Keratinocyte (primary cell): ENCODE measurements at regions not wholly inside any gene's neighbourhood (a gene's known extent, or its start where the extent isn't known, plus 50 kb on each side); places are given as distances from the start of the nearest gene placed in this dataset.

Experiments
- DNase-seq: peaks from one replicate; pipeline ENCODE4 v3.0.0-alpha.2; 2011; ENCODE audit warnings: low read depth, missing footprints, low spot score
- FAIRE-seq: peaks from 2 replicates; lab custom pipeline; 2011; peaks lifted over from hg19 to GRCh38; lab: Jason Lieb, UNC
- H2AFZ ChIP-seq: 2 replicates; pipeline ENCODE4 v1.6.0; 2012; ENCODE audit warnings: low read length, control low read depth, inconsistent platforms; ENCODE audit not compliant: control insufficient read depth
- H3K27ac ChIP-seq: 2 replicates; pipeline ENCODE4 v1.5.1; 2011; ENCODE audit warnings: low read length; ENCODE audit not compliant: control insufficient read depth, insufficient read depth
- H3K27me3 ChIP-seq: 3 replicates; pipeline ENCODE4 v1.6.0; 2011; ENCODE audit warnings: low read length; ENCODE audit not compliant: control insufficient read depth, insufficient read depth; ENCODE audit errors: extremely low read depth
- H3K36me3 ChIP-seq, 2 experiments: 2 replicates in 1 of 2; 3 replicates in 1 of 2; pipeline ENCODE4 v1.5.1; 2011; ENCODE audit warnings: low read length in 2 of 2, mild to moderate bottlenecking in 1 of 2; ENCODE audit not compliant: control insufficient read depth in 2 of 2, insufficient read depth in 2 of 2; ENCODE audit errors: extremely low read depth in 1 of 2
- H3K4me1 ChIP-seq: 3 replicates; pipeline ENCODE4 v1.5.1; 2011; ENCODE audit warnings: low read length; ENCODE audit not compliant: control insufficient read depth, insufficient read depth; ENCODE audit errors: extremely low read depth
- H3K4me2 ChIP-seq: 3 replicates; pipeline ENCODE4 v1.6.0; 2011; ENCODE audit warnings: low read depth, low read length; ENCODE audit not compliant: control insufficient read depth, insufficient read depth; ENCODE audit errors: extremely low read depth
- H3K4me3 ChIP-seq, 3 experiments: fragments of 200-600 bp in 1 of 3; sonication (generic) in 1 of 3; 2 replicates in 2 of 3; 3 replicates in 1 of 3; pipeline ENCODE4 v1.5.1; 2011 to 2016; ENCODE audit warnings: low read length in 3 of 3, mild to moderate bottlenecking in 3 of 3, control low read depth in 2 of 3, inconsistent platforms in 1 of 3, low read depth in 1 of 3, mixed read lengths in 1 of 3, mixed run types in 1 of 3, moderate library complexity in 1 of 3; ENCODE audit not compliant: control insufficient read depth in 2 of 3, insufficient read depth in 2 of 3; ENCODE audit errors: extremely low read depth in 1 of 3
- H3K79me2 ChIP-seq: 2 replicates; pipeline ENCODE4 v1.6.0; 2012; ENCODE audit warnings: low read length; ENCODE audit not compliant: control insufficient read depth, insufficient read depth
- H3K9ac ChIP-seq: 3 replicates; pipeline ENCODE4 v1.6.0; 2011; ENCODE audit warnings: low read length; ENCODE audit not compliant: control insufficient read depth, insufficient read depth; ENCODE audit errors: extremely low read depth
- H3K9me1 ChIP-seq: 3 replicates; pipeline ENCODE4 v1.6.0; 2011; ENCODE audit warnings: low read length; ENCODE audit not compliant: control insufficient read depth, insufficient read depth; ENCODE audit errors: extremely low read depth
- H3K9me3 ChIP-seq: 2 replicates; pipeline ENCODE4 v1.5.1; 2012; ENCODE audit warnings: low read depth, low read length; ENCODE audit not compliant: control insufficient read depth
- H4K20me1 ChIP-seq: 3 replicates; pipeline ENCODE4 v1.6.0; 2011; ENCODE audit warnings: low read length; ENCODE audit not compliant: control insufficient read depth, insufficient read depth; ENCODE audit errors: extremely low read depth
- CTCF ChIP-seq, 3 experiments: IDR thresholded peaks in 1 of 3; conservative IDR thresholded peaks in 1 of 3; optimal IDR thresholded peaks in 1 of 3; 2 replicates in 2 of 3; 3 replicates in 1 of 3; pipeline versions ENCODE3 to v1.5.1; 2011; ENCODE audit warnings: low read length in 3 of 3, mild to moderate bottlenecking in 3 of 3, moderate library complexity in 2 of 3, control low read depth in 1 of 3, inconsistent platforms in 1 of 3; ENCODE audit not compliant: insufficient read depth in 2 of 3; ENCODE audit errors: extremely low read depth in 1 of 3
- EZH2 ChIP-seq: IDR thresholded peaks from one replicate; pipeline ENCODE4 v1.6.1; 2012; ENCODE audit warnings: inconsistent platforms, mild to moderate bottlenecking, low read length, moderate library complexity
- dilution Hi-C: fragments of 300-500 bp; cut with MboI; formaldehyde crosslinking; loops from one replicate; pipeline ENCODE4 v1.7.0; 2020; ENCODE audit warnings: low sequenced_read_pairs; ENCODE audit not compliant: extremely low pct_ligation_motif_present

- no peak overlapping the region for H3K27ac ChIP-seq
- H3K36me3 ChIP-seq, result no peaks in the 10 kb centered on the region
- no peaks in the 10 kb centered on the region for H4K20me1 ChIP-seq
- no peak overlapping the region for H2AFZ ChIP-seq
- dilution Hi-C loops, result no loop called here
- no peaks in the 10 kb centered on the region for H3K9me3 ChIP-seq
- H3K4me2 ChIP-seq, result no peak overlapping the region
- no peak for FAIRE-seq
- no peak for TF ChIP-seq CTCF (optimal IDR thresholded peaks at IDR 0.05 in 1 of 3, IDR thresholded peaks at IDR 0.05 in 1 of 3, conservative IDR thresholded peaks at IDR 0.05 in 1 of 3; ENCODE audit: extremely low read depth in 1 of 3, insufficient read depth in 2 of 3, low read length in 3 of 3)
- TF ChIP-seq EZH2, result no peak
- H3K79me2 ChIP-seq, result no peaks in the 10 kb centered on the region
- no peak overlapping the region for H3K9ac ChIP-seq
- DNase-seq, result no peak
- no peaks in the 10 kb centered on the region for H3K4me1 ChIP-seq
- no peak overlapping the region for H3K4me3 ChIP-seq
- H3K27me3 ChIP-seq, result no peaks in the 10 kb centered on the region
- no peaks in the 10 kb centered on the region for H3K9me1 ChIP-seq
These were observed 955.7 kb upstream of the SLC10A2 start for GRCh38 chr13:104021806-104022397.

GRCh38 chr13:104017317-104017716, 951.1 kb upstream of the SLC10A2 start:
- no peak for FAIRE-seq
- DNase-seq, result no peak
- dilution Hi-C loops, result no loop called here
- Histone ChIP-seq H3K4me3 (no peak overlapping the region), H3K9me1 (no peaks in the 10 kb centered on the region), H3K4me1 (no peaks in the 10 kb centered on the region), H3K36me3 (no peaks in the 10 kb centered on the region), H3K9me3 (no peaks in the 10 kb centered on the region), H3K4me2 (no peak overlapping the region), H3K9ac (no peak overlapping the region), H2AFZ (no peak overlapping the region), H3K27ac (no peak overlapping the region), H3K27me3 (no peaks in the 10 kb centered on the region), H4K20me1 (no peaks in the 10 kb centered on the region), H3K79me2 (no peaks in the 10 kb centered on the region)
- no peak for TF ChIP-seq EZH2
- no peak for TF ChIP-seq CTCF (optimal IDR thresholded peaks at IDR 0.05 in 1 of 3, IDR thresholded peaks at IDR 0.05 in 1 of 3, conservative IDR thresholded peaks at IDR 0.05 in 1 of 3; ENCODE audit: extremely low read depth in 1 of 3, insufficient read depth in 2 of 3, low read length in 3 of 3)
